HG03469 (cell line): ENCODE measurements at regions not wholly inside any gene's neighbourhood (a gene's known extent, or its start where the extent isn't known, plus 50 kb on each side); places are given as distances from the start of the nearest gene placed in this dataset.
"Not testable (repeated sequence)": the region's sequence is repeated elsewhere in the genome, so short reads cannot be mapped to it uniquely, and the experiment has no call there.

Experiments
- ATAC-seq: cut with Tn5 transposase; IDR thresholded peaks from one replicate; pipeline ENCODE4 v1.9.1; 2021; ENCODE audit warnings: mild to moderate bottlenecking, moderate library complexity, moderate number of reproducible peaks; ENCODE audit not compliant: unreplicated experiment

GRCh38 chr1:79262745-79263258 is 256.3 kb upstream of the ADGRL4 start:
- ATAC-seq, result no peak

GRCh38 chr1:79259390-79260336 is 253.1 kb upstream of the ADGRL4 start:
- peak; percentile 57 for ATAC-seq

GRCh38 chr1:79255421-79255820 is 248.9 kb upstream of the ADGRL4 start:
- ATAC-seq, result no peak

GRCh38 chr1:79252598-79252997 is 246.1 kb upstream of the ADGRL4 start:
- ATAC-seq, result no peak

- ATAC-seq, result no peak
Measured at GRCh38 chr1:79239840-79240239, 233.3 kb upstream of the ADGRL4 start.

- no peak for ATAC-seq
Measured at GRCh38 chr1:79235301-79236002, 228.9 kb upstream of the ADGRL4 start.

- no peak for ATAC-seq
Measured at GRCh38 chr1:79232818-79233217, 226.3 kb upstream of the ADGRL4 start.

GRCh38 chr1:79230751-79231150 is 224.2 kb upstream of the ADGRL4 start:
- ATAC-seq, result not testable (repeated sequence)

- no peak for ATAC-seq
Measured at GRCh38 chr1:79226963-79227362, 220.4 kb upstream of the ADGRL4 start.

- no peak for ATAC-seq
Measured at GRCh38 chr1:79224537-79224936, 218.0 kb upstream of the ADGRL4 start.

- no peak for ATAC-seq
Measured at GRCh38 chr1:79220509-79220908, 214.0 kb upstream of the ADGRL4 start.

- ATAC-seq, result no peak
Measured at GRCh38 chr1:79215311-79215710, 208.8 kb upstream of the ADGRL4 start.

GRCh38 chr1:79207786-79208185 is 201.3 kb upstream of the ADGRL4 start:
- ATAC-seq, result no peak

GRCh38 chr1:79207331-79207730 is 200.8 kb upstream of the ADGRL4 start:
- ATAC-seq, result no peak

GRCh38 chr1:79204779-79205479 is 198.4 kb upstream of the ADGRL4 start:
- no peak for ATAC-seq

GRCh38 chr1:79198832-79199231 is 192.3 kb upstream of the ADGRL4 start:
- no peak for ATAC-seq

GRCh38 chr1:79197421-79197820 is 190.9 kb upstream of the ADGRL4 start:
- no peak for ATAC-seq

GRCh38 chr1:79196211-79196610 is 189.7 kb upstream of the ADGRL4 start:
- ATAC-seq, result no peak

GRCh38 chr1:79193211-79194079 is 186.9 kb upstream of the ADGRL4 start:
- ATAC-seq, result no peak

GRCh38 chr1:79190074-79190473 is 183.5 kb upstream of the ADGRL4 start:
- ATAC-seq, result peak; percentile 46
